GF-D8 (cell line): ENCODE measurements at regions not wholly inside any gene's neighbourhood (a gene's known extent, or its start where the extent isn't known, plus 50 kb on each side); places are given as distances from the start of the nearest gene placed in this dataset.

Experiments used
- DNase-seq: peaks from one replicate; lab custom pipeline; 2025; lab: John Stamatoyannopoulos, UW

- DNase-seq = no peak
Observed at GRCh38 chr7:37504801-37505200, 56.1 kb upstream of the ELMO1 start.

- DNase-seq = no peak
Observed at GRCh38 chr7:37505750-37506353, 57.2 kb upstream of the ELMO1 start.

- DNase-seq = no peak
Observed at GRCh38 chr7:37508118-37508517, 59.5 kb upstream of the ELMO1 start.

GRCh38 chr7:37510043-37510634 is 61.5 kb upstream of the ELMO1 start:
- DNase-seq = no peak

- no peak for DNase-seq
Observed at GRCh38 chr7:37511915-37512314, 63.3 kb upstream of the ELMO1 start.

GRCh38 chr7:37514497-37514896 is 65.8 kb upstream of the ELMO1 start:
- no peak for DNase-seq

- DNase-seq = no peak
Observed at GRCh38 chr7:37516664-37517063, 68.0 kb upstream of the ELMO1 start.

GRCh38 chr7:37518266-37518665 is 69.6 kb upstream of the ELMO1 start:
- no peak for DNase-seq

GRCh38 chr7:37524056-37524455 is 75.4 kb upstream of the ELMO1 start:
- no peak for DNase-seq

GRCh38 chr7:37524797-37525196 is 76.1 kb upstream of the ELMO1 start:
- DNase-seq = no peak

- DNase-seq = no peak
Observed at GRCh38 chr7:37526623-37527022, 78.0 kb upstream of the ELMO1 start.

GRCh38 chr7:37527109-37527508 is 78.4 kb upstream of the ELMO1 start:
- no peak for DNase-seq

- DNase-seq = peak; percentile 61
Observed at GRCh38 chr7:37531225-37531624, 82.6 kb upstream of the ELMO1 start.

GRCh38 chr7:37532636-37533035 is 84.0 kb upstream of the ELMO1 start:
- DNase-seq = no peak

- no peak for DNase-seq
Observed at GRCh38 chr7:37534893-37535610, 86.4 kb upstream of the ELMO1 start.

GRCh38 chr7:37535841-37536240 is 87.2 kb upstream of the ELMO1 start:
- DNase-seq = no peak

GRCh38 chr7:37536706-37537105 is 88.0 kb upstream of the ELMO1 start:
- no peak for DNase-seq

- DNase-seq = no peak
Observed at GRCh38 chr7:37537439-37537838, 88.8 kb upstream of the ELMO1 start.

GRCh38 chr7:37538945-37539344 is 90.3 kb upstream of the ELMO1 start:
- DNase-seq = no peak

- DNase-seq = no peak
Observed at GRCh38 chr7:37540917-37541316, 92.3 kb upstream of the ELMO1 start.

- DNase-seq = no peak
Observed at GRCh38 chr7:37541810-37542443, 93.3 kb upstream of the ELMO1 start.

GRCh38 chr7:37545619-37546534 is 97.2 kb upstream of the ELMO1 start:
- DNase-seq = no peak
